Fibroblast of pulmonary artery (primary cell): ENCODE measurements at regions not wholly inside any gene's neighbourhood (a gene's known extent, or its start where the extent isn't known, plus 50 kb on each side); places are given as distances from the start of the nearest gene placed in this dataset.
"Not testable (repeated sequence)": the region's sequence is repeated elsewhere in the genome, so short reads cannot be mapped to it uniquely, and the experiment has no call there.

Experiments used
- DNase-seq: peaks from one replicate; pipeline ENCODE4 v3.0.0-alpha.2; 2010; ENCODE audit warnings: low read depth
- H3K4me3 ChIP-seq: replicated peaks from 2 replicates; pipeline ENCODE4 v1.5.1; 2011; ENCODE audit warnings: low read depth, mild to moderate bottlenecking, control low read depth, low read length, moderate library complexity
- CTCF ChIP-seq: IDR thresholded peaks from 2 replicates; pipeline ENCODE4 v1.5.1; 2011; ENCODE audit warnings: mild to moderate bottlenecking, control low read depth, low read length, inconsistent platforms; ENCODE audit errors: missing control alignments

- TF ChIP-seq CTCF, result no peak
- DNase-seq, result no peak
- H3K4me3 ChIP-seq, result no peak overlapping the region
Observed at GRCh38 chr5:123992641-123993040, 480.7 kb downstream of the CSNK1G3 start.

GRCh38 chr5:123987956-123988355 lies 476.0 kb downstream of the CSNK1G3 start:
- no peak for TF ChIP-seq CTCF
- no peak overlapping the region for H3K4me3 ChIP-seq
- DNase-seq, result no peak

GRCh38 chr5:123976379-123977033 lies 464.5 kb downstream of the CSNK1G3 start:
- TF ChIP-seq CTCF, result no peak
- no peak for DNase-seq
- H3K4me3 ChIP-seq, result no peak overlapping the region

- DNase-seq, result not testable (repeated sequence)
Observed at GRCh38 chr5:123975521-123975920, 463.5 kb downstream of the CSNK1G3 start.

GRCh38 chr5:123966781-123967180 lies 454.8 kb downstream of the CSNK1G3 start:
- no peak for DNase-seq
- H3K4me3 ChIP-seq, result no peak overlapping the region
- TF ChIP-seq CTCF, result no peak

More at GRCh38 chr5:123975521-123975920, 463.5 kb downstream of the CSNK1G3 start:
- H3K4me3 ChIP-seq, result not testable (repeated sequence)

DNA sequence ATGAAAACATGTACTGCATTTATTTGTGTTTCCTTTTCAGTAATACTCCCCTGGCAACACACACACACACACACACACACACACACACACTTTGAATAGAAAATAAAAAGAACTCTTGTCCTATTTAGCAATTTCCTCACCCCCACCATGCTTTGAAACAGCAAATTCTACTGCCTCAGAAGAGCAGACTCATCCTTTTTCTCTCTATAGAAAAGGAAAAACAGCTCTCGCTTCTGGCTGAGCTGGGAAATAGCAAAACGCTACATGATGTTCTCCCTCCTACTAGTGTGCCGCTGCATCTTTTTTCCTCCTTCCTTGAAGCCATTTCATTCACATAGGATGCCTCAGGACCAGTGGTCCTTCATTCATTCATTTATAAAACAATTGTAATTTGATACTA lies 453.6 kb downstream of the CSNK1G3 start:
- no peak for DNase-seq
- no peak for TF ChIP-seq CTCF
- H3K4me3 ChIP-seq, result no peak overlapping the region

- TF ChIP-seq CTCF, result no peak
- no peak for DNase-seq
- H3K4me3 ChIP-seq, result no peak overlapping the region
Observed at GRCh38 chr5:123964884-123965283, 452.9 kb downstream of the CSNK1G3 start.
